Stomach (tissue), 4 donors: ENCODE measurements at regions not wholly inside any gene's neighbourhood (a gene's known extent, or its start where the extent isn't known, plus 50 kb on each side); places are given as distances from the start of the nearest gene placed in this dataset.

ENCODE experiments used
- CTCF ChIP-seq, 7 experiments: fragments of 450-650 bp in 4 of 7; fragments of 200-600 bp in 3 of 7; sonication (generic) in 3 of 7; IDR thresholded peaks; one replicate each; pipeline ENCODE4 v1.5.1; 2016 to 2019; ENCODE audit warnings: antibody characterized with exemption in 7 of 7, control low read depth in 2 of 7, mild to moderate bottlenecking in 1 of 7
- EP300 ChIP-seq: sonication (generic); formaldehyde crosslinking; IDR thresholded peaks from one replicate; pipeline ENCODE4 v1.6.1; 2017; ENCODE audit warnings: antibody characterized with exemption
- POLR2A ChIP-seq, 4 donors: fragments of 450-650 bp; IDR thresholded peaks; one replicate each; pipeline ENCODE4 v1.6.1; 2016; ENCODE audit warnings: antibody characterized with exemption in 4 of 4, control low read depth in 2 of 4, mild to moderate bottlenecking in 1 of 4, moderate library complexity in 1 of 4
- POLR2AphosphoS5 ChIP-seq, 3 donors: sonication (generic); formaldehyde crosslinking; IDR thresholded peaks; one replicate each; pipeline ENCODE4 v1.6.1; 2016; ENCODE audit warnings: antibody characterized with exemption in 3 of 3

- TF ChIP-seq CTCF (IDR thresholded peaks at IDR 0.05) (no peak), POLR2AphosphoS5 (IDR thresholded peaks at IDR 0.05) (no peak), EP300 (no peak), POLR2A (IDR thresholded peaks at IDR 0.05) (no peak)
Measured at GRCh38 chr7:84535580-84536270, 341.1 kb upstream of the SEMA3A start.
